DOHH2 (cell line): ENCODE measurements at regions not wholly inside any gene's neighbourhood (a gene's known extent, or its start where the extent isn't known, plus 50 kb on each side); places are given as distances from the start of the nearest gene placed in this dataset.

Source experiments
- H3F3A ChIP-seq: fragments of 200-600 bp; sonication (generic), shearing (Covaris generic); 2 replicates; pipeline ENCODE4 v1.6.0; 2016; ENCODE audit warnings: antibody characterized with exemption, mild to moderate bottlenecking; ENCODE audit not compliant: control insufficient read depth, insufficient read depth
- H3K27ac ChIP-seq: fragments of 200-600 bp; sonication (generic); 2 replicates; pipeline ENCODE4 v1.5.1; 2014; ENCODE audit warnings: low read depth, mild to moderate bottlenecking, low read length, moderate library complexity
- H3K27me3 ChIP-seq: fragments of 200-600 bp; sonication (generic); 2 replicates; pipeline ENCODE4 v1.6.1; 2014; ENCODE audit warnings: mild to moderate bottlenecking, low read length, mixed read lengths; ENCODE audit not compliant: control insufficient read depth
- H3K36me3 ChIP-seq: fragments of 200-600 bp; sonication (generic); 2 replicates; pipeline ENCODE4 v1.6.1; 2014; ENCODE audit warnings: mild to moderate bottlenecking, low read length, moderate library complexity, mixed read lengths; ENCODE audit not compliant: control insufficient read depth
- H3K4me1 ChIP-seq: fragments of 200-600 bp; sonication (generic); 2 replicates; pipeline ENCODE4 v1.6.1; 2014; ENCODE audit warnings: mild to moderate bottlenecking, low read length, mixed read lengths; ENCODE audit not compliant: control insufficient read depth
- H3K4me2 ChIP-seq: fragments of 200-600 bp; sonication (generic); 2 replicates; pipeline ENCODE4 v1.6.0; 2014; ENCODE audit warnings: mild to moderate bottlenecking, low read length, moderate library complexity
- H3K4me3 ChIP-seq: fragments of 200-600 bp; sonication (generic); 2 replicates; pipeline ENCODE4 v1.5.1; 2014; ENCODE audit warnings: mild to moderate bottlenecking, low read length, mixed read lengths
- H3K79me2 ChIP-seq: fragments of 200-600 bp; sonication (generic); 2 replicates; pipeline ENCODE4 v1.6.1; 2014; ENCODE audit warnings: mild to moderate bottlenecking, low read length, mixed read lengths; ENCODE audit not compliant: control insufficient read depth
- H3K9me2 ChIP-seq: fragments of 200-600 bp; sonication (generic); replicated peaks from 2 replicates; pipeline ENCODE4 v1.6.1; 2014; ENCODE audit warnings: mild to moderate bottlenecking, low read length, mixed read lengths; ENCODE audit not compliant: control insufficient read depth
- H3K9me3 ChIP-seq: fragments of 200-600 bp; sonication (generic); 2 replicates; pipeline ENCODE4 v1.6.1; 2014; ENCODE audit warnings: antibody characterized with exemption, low read length, mixed read lengths; ENCODE audit not compliant: control insufficient read depth, insufficient read depth
- H4K20me1 ChIP-seq: fragments of 200-600 bp; sonication (generic); 2 replicates; pipeline ENCODE4 v1.6.0; 2014; ENCODE audit warnings: low read depth, mild to moderate bottlenecking, antibody characterized with exemption, low read length, moderate library complexity; ENCODE audit not compliant: control insufficient read depth, insufficient read depth
- EZH2phosphoT487 ChIP-seq: fragments of 200-600 bp; sonication (generic); IDR thresholded peaks from 2 replicates; pipeline ENCODE4 v1.6.1; 2017; ENCODE audit warnings: borderline replicate concordance, mild to moderate bottlenecking, antibody characterized with exemption, low read length, moderate library complexity, mixed read lengths
- TF ChIP-seq, protein P1 (sequence below): fragments of 200-600 bp; sonication (generic); IDR thresholded peaks from one replicate; pipeline ENCODE4 v1.5.1; 2014; ENCODE audit warnings: antibody characterized with exemption, mild to moderate bottlenecking, low read depth, low read length; ENCODE audit not compliant: poor library complexity, severe bottlenecking

DNA sequence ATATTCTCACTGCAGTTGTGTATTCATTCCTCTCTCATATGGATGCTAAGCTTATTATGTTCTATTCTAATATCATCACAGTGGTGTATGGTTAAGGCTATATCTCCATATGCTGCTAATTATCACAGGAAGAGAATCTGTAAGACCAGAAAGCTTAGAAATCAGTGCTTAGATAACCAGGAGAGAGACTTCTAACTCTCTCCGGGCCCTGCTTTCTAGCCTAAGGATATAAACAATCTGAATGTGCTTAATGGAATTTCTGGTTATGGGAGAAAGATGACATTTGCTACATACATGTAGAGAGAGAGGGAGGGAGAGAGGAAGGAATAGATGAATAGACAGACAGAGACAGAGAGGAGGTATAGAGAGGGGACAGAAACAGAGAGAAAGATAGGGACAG is 1231.3 kb downstream of the EPHA7 start:
- no peaks in the 10 kb centered on the region for H4K20me1 ChIP-seq
- H3K9me3 ChIP-seq: no peaks in the 10 kb centered on the region
- H3K4me1 ChIP-seq: no peaks in the 10 kb centered on the region
- H3K79me2 ChIP-seq: no peaks in the 10 kb centered on the region
- no peak for TF ChIP-seq EZH2phosphoT487
- TF ChIP-seq, protein P1, sequence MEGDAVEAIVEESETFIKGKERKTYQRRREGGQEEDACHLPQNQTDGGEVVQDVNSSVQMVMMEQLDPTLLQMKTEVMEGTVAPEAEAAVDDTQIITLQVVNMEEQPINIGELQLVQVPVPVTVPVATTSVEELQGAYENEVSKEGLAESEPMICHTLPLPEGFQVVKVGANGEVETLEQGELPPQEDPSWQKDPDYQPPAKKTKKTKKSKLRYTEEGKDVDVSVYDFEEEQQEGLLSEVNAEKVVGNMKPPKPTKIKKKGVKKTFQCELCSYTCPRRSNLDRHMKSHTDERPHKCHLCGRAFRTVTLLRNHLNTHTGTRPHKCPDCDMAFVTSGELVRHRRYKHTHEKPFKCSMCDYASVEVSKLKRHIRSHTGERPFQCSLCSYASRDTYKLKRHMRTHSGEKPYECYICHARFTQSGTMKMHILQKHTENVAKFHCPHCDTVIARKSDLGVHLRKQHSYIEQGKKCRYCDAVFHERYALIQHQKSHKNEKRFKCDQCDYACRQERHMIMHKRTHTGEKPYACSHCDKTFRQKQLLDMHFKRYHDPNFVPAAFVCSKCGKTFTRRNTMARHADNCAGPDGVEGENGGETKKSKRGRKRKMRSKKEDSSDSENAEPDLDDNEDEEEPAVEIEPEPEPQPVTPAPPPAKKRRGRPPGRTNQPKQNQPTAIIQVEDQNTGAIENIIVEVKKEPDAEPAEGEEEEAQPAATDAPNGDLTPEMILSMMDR: no peak
- no peak overlapping the region for H3K27ac ChIP-seq
- H3K36me3 ChIP-seq: no peaks in the 10 kb centered on the region
- no peaks in the 10 kb centered on the region for H3K27me3 ChIP-seq
- no peak overlapping the region for H3K4me3 ChIP-seq
- H3K9me2 ChIP-seq: no peaks in the 10 kb centered on the region
- no peak overlapping the region for H3K4me2 ChIP-seq
- no peaks in the 10 kb centered on the region for H3F3A ChIP-seq

DNA sequence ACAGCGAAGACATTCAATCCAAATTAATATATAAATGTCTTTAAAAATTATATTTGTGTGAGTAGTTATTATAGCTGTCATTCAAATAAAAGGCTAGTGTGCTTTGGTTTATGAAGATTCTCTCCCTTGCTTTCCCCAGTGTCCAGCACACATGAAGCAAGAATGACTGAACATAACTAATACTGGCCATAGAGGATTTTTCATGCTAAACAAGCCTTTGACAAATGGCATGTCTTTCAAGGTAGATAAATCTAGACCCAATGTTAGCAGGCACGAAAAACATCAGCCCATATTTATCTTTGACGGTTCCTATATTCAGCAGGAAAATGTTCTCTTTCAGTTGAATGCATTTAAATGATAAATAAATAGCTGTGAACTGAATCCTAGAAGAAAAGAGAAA is 1234.4 kb downstream of the EPHA7 start:
- no peaks in the 10 kb centered on the region for H3F3A ChIP-seq
- H4K20me1 ChIP-seq: no peaks in the 10 kb centered on the region
- no peaks in the 10 kb centered on the region for H3K36me3 ChIP-seq
- no peaks in the 10 kb centered on the region for H3K4me1 ChIP-seq
- TF ChIP-seq, protein P1: no peak
- no peak for TF ChIP-seq EZH2phosphoT487
- no peaks in the 10 kb centered on the region for H3K9me2 ChIP-seq
- H3K4me2 ChIP-seq: no peak overlapping the region
- H3K27ac ChIP-seq: no peak overlapping the region
- no peaks in the 10 kb centered on the region for H3K79me2 ChIP-seq
- H3K27me3 ChIP-seq: no peaks in the 10 kb centered on the region
- H3K9me3 ChIP-seq: no peaks in the 10 kb centered on the region
- H3K4me3 ChIP-seq: no peak overlapping the region

DNA sequence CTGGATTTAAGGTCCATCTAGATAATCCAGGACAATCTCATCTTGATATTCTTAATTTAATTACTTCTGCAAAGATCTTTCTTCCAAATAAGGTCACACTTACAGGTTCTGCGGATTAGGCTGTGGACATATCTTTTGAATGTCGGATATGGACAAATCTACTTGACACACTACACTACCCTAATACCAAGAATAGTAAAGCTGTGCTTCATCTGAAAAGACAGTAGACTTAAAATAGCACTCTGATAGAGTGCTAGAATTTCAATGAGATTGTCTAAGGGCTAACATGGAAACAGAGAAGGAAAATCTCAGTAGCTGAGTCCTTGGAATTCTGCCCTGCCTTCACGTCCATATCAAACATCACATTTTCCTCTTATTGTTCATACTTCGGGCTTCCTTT is 1238.0 kb downstream of the EPHA7 start:
- no peak overlapping the region for H3K4me2 ChIP-seq
- H3K27ac ChIP-seq: no peak overlapping the region
- H3K36me3 ChIP-seq: no peaks in the 10 kb centered on the region
- no peaks in the 10 kb centered on the region for H4K20me1 ChIP-seq
- H3K4me1 ChIP-seq: no peaks in the 10 kb centered on the region
- no peaks in the 10 kb centered on the region for H3K9me2 ChIP-seq
- no peaks in the 10 kb centered on the region for H3K79me2 ChIP-seq
- no peaks in the 10 kb centered on the region for H3K27me3 ChIP-seq
- H3F3A ChIP-seq: no peaks in the 10 kb centered on the region
- no peaks in the 10 kb centered on the region for H3K9me3 ChIP-seq
- TF ChIP-seq, protein P1: no peak
- no peak for TF ChIP-seq EZH2phosphoT487
- H3K4me3 ChIP-seq: no peak overlapping the region

DNA sequence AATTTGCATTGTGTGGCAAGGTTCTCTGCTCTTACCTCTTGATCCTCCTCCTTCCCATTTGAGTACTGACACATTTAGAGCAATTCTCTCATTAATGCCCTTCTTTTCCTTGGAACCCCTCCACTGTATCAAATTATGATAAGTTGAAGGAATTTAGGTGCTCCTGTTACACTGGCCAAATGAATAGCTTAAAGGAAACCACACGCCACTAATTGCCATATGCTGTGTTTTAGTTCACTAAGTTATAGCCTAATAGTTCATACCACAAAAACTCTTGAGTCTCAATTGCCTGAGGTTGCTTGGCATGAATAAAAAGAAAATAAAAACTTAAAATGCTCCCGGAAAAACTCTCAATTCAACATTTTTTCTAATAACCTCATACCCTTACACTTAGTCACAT is 1239.3 kb downstream of the EPHA7 start:
- Histone ChIP-seq H3K4me1 (no peaks in the 10 kb centered on the region), H3K36me3 (no peaks in the 10 kb centered on the region), H3K9me2 (no peaks in the 10 kb centered on the region), H4K20me1 (no peaks in the 10 kb centered on the region), H3F3A (no peaks in the 10 kb centered on the region), H3K27me3 (no peaks in the 10 kb centered on the region), H3K4me2 (no peak overlapping the region), H3K4me3 (no peak overlapping the region), H3K27ac (no peak overlapping the region), H3K79me2 (no peaks in the 10 kb centered on the region), H3K9me3 (no peaks in the 10 kb centered on the region)
- TF ChIP-seq, protein P1: no peak
- no peak for TF ChIP-seq EZH2phosphoT487
